ENCODE measurements at regions not wholly inside any gene's neighbourhood (a gene's known extent, or its start where the extent isn't known, plus 50 kb on each side); places are given as distances from the start of the nearest gene placed in this dataset.

- Histone ChIP-seq H3K9ac (replicated peaks in 1 of 4; ENCODE audit: extremely low read depth in 1 of 4, low read depth in 3 of 4, low read length in 3 of 4) (no peak overlapping the region), H3K56ac (replicated peaks; ENCODE audit: insufficient read length, low read depth, low read length) (no peak overlapping the region), H3K4me3 (ENCODE audit: extremely low read depth in 1 of 4, insufficient read depth in 2 of 4, low read depth in 3 of 4, low read length in 4 of 4) (no peak overlapping the region), H3K27ac (ENCODE audit: low read depth, low read length) (no peak overlapping the region), H3K14ac (ENCODE audit: insufficient read length) (no peak overlapping the region), H3K4me1 (replicated peaks in 1 of 4; ENCODE audit: control insufficient read depth in 3 of 4, insufficient read depth in 4 of 4, low read length in 3 of 4) (peaks cover 0 to 6% (median 4%) of the 10 kb centered on the region in 4 experiments; a peak in 4 of 7 replicates), H2AFZ (ENCODE audit: low read length) (no peak overlapping the region), H3K9me3 (ENCODE audit: insufficient read depth in 2 of 2, low read depth in 1 of 2, low read length in 1 of 2) (no peaks in the 10 kb centered on the region), H2AK5ac (ENCODE audit: low read depth, low read length) (no peak overlapping the region), H4K20me1 (replicated peaks in 1 of 2; ENCODE audit: control insufficient read depth in 1 of 2, insufficient read depth in 2 of 2, low read length in 2 of 2) (no peaks in the 10 kb centered on the region), H4K91ac (replicated peaks; ENCODE audit: insufficient read length, low read length) (no peak overlapping the region), H3K4ac (replicated peaks; ENCODE audit: insufficient read length, low read depth, low read length) (no peak overlapping the region), H2BK15ac (ENCODE audit: low read length) (no peak overlapping the region), H3K79me1 (ENCODE audit: low read depth, low read length) (no peaks in the 10 kb centered on the region), H3K4me2 (ENCODE audit: insufficient read depth in 1 of 2, low read depth in 2 of 2, low read length in 2 of 2) (no peak overlapping the region), H4K5ac (ENCODE audit: insufficient read length, low read depth, low read length) (no peak overlapping the region), H2BK20ac (ENCODE audit: low read length) (no peak overlapping the region), H4K8ac (ENCODE audit: extremely low read depth, insufficient read depth, low read length) (no peak overlapping the region), H2BK5ac (ENCODE audit: low read depth, low read length) (no peak overlapping the region), H3K79me2 (ENCODE audit: control insufficient read depth in 1 of 2, insufficient read depth in 2 of 2, low read length in 2 of 2) (no peaks in the 10 kb centered on the region; a peak in 1 of 4 replicates), H2BK120ac (replicated peaks; ENCODE audit: low read depth, low read length) (no peak overlapping the region), H3K23me2 (ENCODE audit: low read depth, low read length) (no peaks in the 10 kb centered on the region; the same call in 1 of the 2 replicates), H3K36me3 (ENCODE audit: control insufficient read depth in 2 of 4, insufficient read depth in 4 of 4, low read length in 3 of 4) (no peaks in the 10 kb centered on the region), H3K18ac (ENCODE audit: extremely low read depth, low read length) (no peak overlapping the region), H2BK12ac (ENCODE audit: low read depth, low read length) (no peak overlapping the region), H3K23ac (ENCODE audit: insufficient read length) (no peak overlapping the region), H3K27me3 (replicated peaks in 1 of 4; ENCODE audit: control insufficient read depth in 3 of 4, extremely low read depth in 1 of 4, insufficient read depth in 3 of 4, low read length in 3 of 4) (no peaks in the 10 kb centered on the region)
- FAIRE-seq, result no peak
- no peak for DNase-seq (ENCODE audit: low read depth in 1 of 2, low spot score in 2 of 2)
- ChIA-PET CTCF (ENCODE audit: partially characterized antibody) (interaction anchor here (0.6 kb wide), 1 partner anchor 656 kb away, joined by 3 read pairs; no protein-coding TSS in a partner anchor), POLR2A (ENCODE audit: partially characterized antibody) (no interaction called here)
- TF ChIP-seq MAX (IDR thresholded peaks at IDR 0.05) (no peak), SP1 (IDR thresholded peaks at IDR 0.05; ENCODE audit: low read depth, low read length) (no peak)
- WGBS, 2 experiments (ENCODE audit: extremely low coverage in 1 of 2, insufficient coverage in 1 of 2, insufficient read length in 1 of 2, insufficient replicate concordance in 2 of 2, low coverage in 1 of 2, low lambda C conversion rate in 2 of 2, missing lambda C conversion rate in 1 of 2), result 94% methylated on average over 4 of the region's 4 CpGs; no CpG with 5 or more reads in 1 of the 2 experiments
Observed at GRCh38 chr1:58986996-58987767, 203.3 kb upstream of the JUN start.

Data from H1 (cell line).